Kidney (tissue), 13 donors: ENCODE measurements at regions not wholly inside any gene's neighbourhood (a gene's known extent, or its start where the extent isn't known, plus 50 kb on each side); places are given as distances from the start of the nearest gene placed in this dataset.

Experiments used
- DNase-seq, 5 donors: peaks; one replicate each; pipeline ENCODE4 v3.0.0-alpha.2; 2013 to 2020
- FAIRE-seq: peaks from 2 replicates; lab custom pipeline; 2012; peaks lifted over from hg19 to GRCh38; lab: Jason Lieb, UNC
- H3K27ac ChIP-seq, 2 donors: one replicate each; pipeline ENCODE4 v1.7.0; 2013; ENCODE audit warnings: low read depth in 2 of 2, low read length in 2 of 2, inconsistent platforms in 1 of 2
- H3K27me3 ChIP-seq: one replicate; pipeline ENCODE4 v1.7.1; 2013; ENCODE audit warnings: low read length, inconsistent platforms; ENCODE audit not compliant: control insufficient read depth, insufficient read depth
- H3K36me3 ChIP-seq, 3 donors: one replicate each; pipeline versions ENCODE4 v1.7.0 to v1.7.1; 2013; ENCODE audit warnings: low read length in 3 of 3, control low read depth in 1 of 3, inconsistent platforms in 1 of 3; ENCODE audit not compliant: insufficient read depth in 3 of 3, control insufficient read depth in 2 of 3
- H3K4me1 ChIP-seq, 3 donors: one replicate each; pipeline versions ENCODE4 v1.7.0 to v1.7.1; 2013; ENCODE audit warnings: low read length in 3 of 3, inconsistent platforms in 1 of 3, low read depth in 1 of 3; ENCODE audit not compliant: control insufficient read depth in 2 of 3, insufficient read depth in 2 of 3
- H3K4me3 ChIP-seq, 3 donors: one replicate each; pipeline versions ENCODE4 v1.7.0 to v1.8.1; 2013; ENCODE audit warnings: low read length in 3 of 3, control low read depth in 1 of 3, inconsistent platforms in 1 of 3
- H3K9ac ChIP-seq, 3 donors: one replicate each; pipeline versions ENCODE4 v1.7.0 to v1.7.1; 2013; ENCODE audit warnings: low read length in 3 of 3, control low read depth in 1 of 3, inconsistent platforms in 1 of 3
- H3K9me3 ChIP-seq, 3 donors: one replicate each; pipeline versions ENCODE4 v1.7.0 to v1.7.1; 2013; ENCODE audit warnings: low read length in 3 of 3, control low read depth in 1 of 3, inconsistent platforms in 1 of 3; ENCODE audit not compliant: control insufficient read depth in 2 of 3, insufficient read depth in 1 of 3
- CTCF ChIP-seq: IDR thresholded peaks from 3 replicates; pipeline ENCODE4 v1.5.1; 2012; ENCODE audit warnings: mild to moderate bottlenecking, moderate library complexity, borderline replicate concordance; ENCODE audit not compliant: insufficient read depth; ENCODE audit errors: extremely low read depth
- intact Hi-C: fragments of 100-400 bp; cut with DNase I; formaldehyde crosslinking; loops from one replicate; pipeline ENCODE4 v1.11.1; 2022
- donor health status: control.
- donor health status: control.
- donor health status: control.
- donor health status: control.
- donor health status: control.
- donor health status: DM: yes; HTN: yes; CAD: no.
- donor health status: Normal renal cell carcinoma (clear cell type).

GRCh38 chr2:198953328-198953727 lies 504.4 kb downstream of the SATB2 start:
- Histone ChIP-seq H3K36me3 (no peaks in the 10 kb centered on the region), H3K27ac (no peak overlapping the region), H3K4me1 (no peaks in the 10 kb centered on the region), H3K9me3 (no peaks in the 10 kb centered on the region), H3K4me3 (no peak overlapping the region), H3K9ac (no peak overlapping the region), H3K27me3 (no peaks in the 10 kb centered on the region)
- intact Hi-C loops: no loop called here
- no peak for TF ChIP-seq CTCF
- DNase-seq (no peak), FAIRE-seq (no peak)

- no peaks in the 10 kb centered on the region for H3K4me1 ChIP-seq
- H3K4me3 ChIP-seq: no peak overlapping the region
- no peaks in the 10 kb centered on the region for H3K36me3 ChIP-seq
- FAIRE-seq: no peak
- H3K27ac ChIP-seq: no peak overlapping the region
- H3K9me3 ChIP-seq: no peaks in the 10 kb centered on the region
- no peak overlapping the region for H3K9ac ChIP-seq
- DNase-seq: no peak
- intact Hi-C loops: no loop called here
- no peaks in the 10 kb centered on the region for H3K27me3 ChIP-seq
- no peak for TF ChIP-seq CTCF
Measured at GRCh38 chr2:198950803-198951202, 506.9 kb downstream of the SATB2 start.

- DNase-seq: no peak
- Histone ChIP-seq H3K4me3 (no peak overlapping the region), H3K27me3 (no peaks in the 10 kb centered on the region), H3K36me3 (no peaks in the 10 kb centered on the region), H3K9me3 (no peaks in the 10 kb centered on the region), H3K9ac (no peak overlapping the region), H3K4me1 (no peaks in the 10 kb centered on the region), H3K27ac (no peak overlapping the region)
- no peak for FAIRE-seq
- TF ChIP-seq CTCF: no peak
- intact Hi-C loops: no loop called here
Measured at GRCh38 chr2:198945496-198945895, 512.2 kb downstream of the SATB2 start.

- no peak for DNase-seq
- Histone ChIP-seq H3K9me3 (no peaks in the 10 kb centered on the region), H3K36me3 (no peaks in the 10 kb centered on the region), H3K9ac (no peak overlapping the region), H3K27me3 (no peaks in the 10 kb centered on the region), H3K4me3 (no peak overlapping the region), H3K27ac (no peak overlapping the region), H3K4me1 (no peaks in the 10 kb centered on the region)
- no peak for TF ChIP-seq CTCF
- FAIRE-seq: no peak
- intact Hi-C loops: no loop called here
Measured at GRCh38 chr2:198930170-198930569, 527.6 kb downstream of the SATB2 start.
